NCI-H510A (cell line): ENCODE measurements at regions not wholly inside any gene's neighbourhood (a gene's known extent, or its start where the extent isn't known, plus 50 kb on each side); places are given as distances from the start of the nearest gene placed in this dataset.
"Not testable (repeated sequence)": the region's sequence is repeated elsewhere in the genome, so short reads cannot be mapped to it uniquely, and the experiment has no call there.

Source experiments
- DNase-seq: peaks from one replicate; lab custom pipeline; 2025; lab: John Stamatoyannopoulos, UW

DNA sequence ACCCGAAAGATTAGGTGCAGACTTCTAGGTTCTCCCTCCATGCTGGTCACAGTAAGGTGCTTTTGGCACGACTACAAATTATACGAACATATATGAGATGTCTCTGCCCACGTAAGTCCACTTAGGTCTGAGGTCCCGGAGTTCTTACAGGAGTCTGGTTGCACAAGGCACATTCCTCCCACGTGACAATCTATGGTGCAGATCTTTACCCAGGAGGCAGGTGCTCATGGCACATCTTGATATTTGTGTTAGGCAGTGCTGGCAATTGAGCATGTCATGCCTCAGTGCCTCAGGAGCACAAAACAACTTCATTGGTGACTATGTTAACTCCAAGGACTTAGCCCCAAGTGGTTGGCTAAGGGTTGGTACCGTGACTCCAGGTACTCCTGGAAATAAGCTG lies 92.0 kb upstream of the AMN1 start:
- DNase-seq: peak; percentile 31

GRCh38 chr12:31819427-31819826 lies 90.6 kb upstream of the AMN1 start:
- DNase-seq: no peak

DNA sequence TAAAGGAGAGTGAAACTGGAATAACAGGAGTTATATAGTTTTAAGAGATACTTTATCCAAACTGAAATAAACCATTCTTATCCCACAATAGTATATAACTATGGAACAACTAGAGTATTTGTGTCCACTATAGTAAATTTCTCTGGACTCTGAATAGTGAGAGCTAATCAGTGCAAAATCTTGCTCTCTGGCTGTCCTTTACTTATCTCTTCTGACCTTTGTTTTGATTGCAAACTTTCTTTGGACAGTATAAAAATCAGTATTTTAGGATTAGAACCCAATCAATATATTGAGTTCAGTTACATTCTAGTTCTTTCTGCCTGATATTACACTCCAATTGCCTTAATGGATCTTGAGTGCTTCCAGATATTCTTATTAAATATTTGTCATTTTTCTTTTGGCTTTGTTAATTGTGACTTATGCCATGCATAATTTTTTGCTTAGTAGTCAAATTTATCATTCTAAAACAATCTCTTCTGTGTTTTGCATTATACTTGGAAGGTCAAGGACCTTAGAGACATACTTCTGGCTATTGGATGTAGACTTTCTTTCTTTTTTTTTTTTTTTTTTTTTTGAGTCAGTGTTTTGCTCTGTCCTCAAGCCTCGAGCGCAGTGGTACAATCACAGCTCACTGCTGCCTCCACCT lies 89.9 kb upstream of the AMN1 start:
- DNase-seq: no peak

DNA sequence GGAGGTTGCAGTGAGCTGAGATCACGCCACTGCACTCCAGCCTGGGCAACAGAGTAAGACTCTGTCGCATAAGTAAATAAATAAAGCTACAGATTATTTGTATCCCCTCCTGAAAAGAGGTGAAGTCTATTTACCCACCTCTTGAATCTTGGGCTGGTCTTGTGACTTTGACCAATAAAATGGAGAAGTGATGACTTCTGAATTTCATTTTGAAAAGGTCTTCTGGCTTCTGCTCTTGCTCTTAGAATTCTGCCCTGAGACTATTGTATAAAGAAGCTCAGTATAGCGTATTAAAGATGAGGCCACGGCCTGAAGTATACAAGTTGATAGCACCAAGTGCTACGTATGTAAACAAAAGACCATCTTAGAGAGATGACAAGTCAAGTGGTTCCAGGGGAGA lies 88.3 kb upstream of the AMN1 start:
- DNase-seq: no peak

DNA sequence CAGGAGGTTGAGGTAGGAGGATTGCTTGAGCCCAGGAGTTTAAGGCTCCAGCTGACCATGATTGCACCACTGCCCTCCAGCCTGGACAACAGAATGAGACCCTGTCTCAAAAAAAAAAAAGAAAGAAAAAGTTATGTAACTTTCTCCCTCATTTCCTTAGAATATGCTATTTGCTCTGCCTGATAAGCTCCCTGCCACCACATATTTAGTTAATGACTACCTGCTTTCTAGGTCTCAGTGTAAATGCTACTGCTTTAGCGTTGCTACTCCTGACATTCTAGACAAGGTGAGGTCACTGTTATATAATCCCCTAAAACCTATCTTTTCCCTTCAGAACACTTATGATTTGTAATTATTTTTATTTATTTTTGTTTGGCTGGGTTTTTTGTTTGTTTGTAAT lies 86.3 kb upstream of the AMN1 start:
- DNase-seq: no peak

- no peak for DNase-seq
Observed at GRCh38 chr12:31813305-31813704, 84.5 kb upstream of the AMN1 start.

GRCh38 chr12:31807773-31808097 lies 78.9 kb upstream of the AMN1 start:
- no peak for DNase-seq

DNA sequence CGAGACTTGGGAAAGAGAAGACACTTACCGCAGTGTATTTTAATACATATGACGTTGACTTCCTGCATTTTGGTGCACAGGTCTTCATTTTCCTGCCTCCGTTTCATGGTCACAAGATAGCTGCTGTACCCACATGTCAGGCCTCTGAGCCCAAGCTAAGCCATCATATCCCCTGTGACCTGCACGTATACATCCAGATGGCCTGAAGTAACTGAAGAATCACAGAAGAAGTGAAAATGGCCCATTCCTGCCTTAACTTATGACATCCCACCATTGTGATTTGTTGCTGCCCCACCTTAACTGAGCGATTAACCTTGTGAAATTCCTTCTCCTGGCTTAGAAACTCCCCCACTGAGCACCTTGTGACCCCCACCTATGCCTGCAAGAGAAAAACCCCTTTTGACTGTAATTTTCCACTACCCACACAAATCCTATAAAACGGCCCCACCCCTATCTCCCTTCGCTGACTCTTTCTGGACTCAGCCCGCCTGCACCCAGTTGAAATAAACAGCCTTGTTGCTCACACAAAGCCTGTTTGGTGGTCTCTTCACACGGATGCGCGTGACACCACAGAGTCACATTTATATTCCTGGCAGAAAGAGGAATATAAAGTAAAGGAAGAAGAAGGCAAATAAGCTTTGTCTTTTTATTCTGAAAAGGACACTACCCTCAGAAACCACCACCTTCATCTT lies 78.4 kb upstream of the AMN1 start:
- DNase-seq: not testable (repeated sequence)

DNA sequence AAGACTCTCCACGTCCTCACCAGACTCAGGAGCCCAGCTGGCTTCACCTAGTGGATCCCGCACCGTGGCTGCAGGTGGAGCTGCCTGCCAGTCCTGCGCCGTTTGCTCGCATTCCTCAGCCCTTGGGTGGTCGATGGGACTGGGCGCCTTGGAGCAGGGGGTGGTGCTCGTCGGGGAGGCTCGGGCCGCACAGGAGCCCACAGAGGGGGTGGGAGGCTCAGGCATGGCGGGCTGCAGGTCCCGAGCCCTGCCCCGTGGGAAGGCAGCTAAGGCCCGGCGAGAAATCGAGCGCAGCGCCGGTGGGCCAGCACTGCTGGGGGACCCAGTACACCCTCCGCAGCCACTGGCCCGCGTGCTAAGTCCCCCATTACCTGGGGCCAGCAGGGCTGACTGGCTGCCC lies 76.9 kb upstream of the AMN1 start:
- DNase-seq: not testable (repeated sequence)

- not testable (repeated sequence) for DNase-seq
Observed at GRCh38 chr12:31804707-31805106, 75.9 kb upstream of the AMN1 start.

DNA sequence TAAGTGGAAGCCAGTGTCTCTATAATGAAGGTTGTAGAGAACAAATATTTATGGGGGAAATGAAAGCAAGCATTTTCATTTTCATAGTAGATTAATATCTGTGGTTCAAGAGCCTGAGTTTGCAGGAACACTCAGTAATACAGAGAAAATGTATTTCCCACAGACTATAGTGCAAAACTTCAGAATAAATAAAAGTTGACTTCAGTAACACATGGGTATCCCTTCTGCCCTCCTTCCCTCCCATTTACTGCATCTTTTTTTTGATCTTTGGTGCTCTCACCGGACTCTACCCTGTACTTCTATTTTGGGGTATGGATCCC lies 75.3 kb upstream of the AMN1 start:
- DNase-seq: no peak

GRCh38 chr12:31803306-31804184 lies 74.7 kb upstream of the AMN1 start:
- no peak for DNase-seq

- no peak for DNase-seq
Observed at GRCh38 chr12:31801872-31802271, 73.1 kb upstream of the AMN1 start.

GRCh38 chr12:31797230-31797872 lies 68.5 kb upstream of the AMN1 start:
- DNase-seq: no peak

- DNase-seq: no peak
Observed at GRCh38 chr12:31796270-31796951, 67.6 kb upstream of the AMN1 start.

GRCh38 chr12:31794745-31795144 lies 65.9 kb upstream of the AMN1 start:
- no peak for DNase-seq

GRCh38 chr12:31791265-31791664 lies 62.4 kb upstream of the AMN1 start:
- not testable (repeated sequence) for DNase-seq

- DNase-seq: no peak
Observed at GRCh38 chr12:31790759-31791158, 61.9 kb upstream of the AMN1 start.

GRCh38 chr12:31785318-31785717 lies 56.5 kb upstream of the AMN1 start:
- no peak for DNase-seq

DNA sequence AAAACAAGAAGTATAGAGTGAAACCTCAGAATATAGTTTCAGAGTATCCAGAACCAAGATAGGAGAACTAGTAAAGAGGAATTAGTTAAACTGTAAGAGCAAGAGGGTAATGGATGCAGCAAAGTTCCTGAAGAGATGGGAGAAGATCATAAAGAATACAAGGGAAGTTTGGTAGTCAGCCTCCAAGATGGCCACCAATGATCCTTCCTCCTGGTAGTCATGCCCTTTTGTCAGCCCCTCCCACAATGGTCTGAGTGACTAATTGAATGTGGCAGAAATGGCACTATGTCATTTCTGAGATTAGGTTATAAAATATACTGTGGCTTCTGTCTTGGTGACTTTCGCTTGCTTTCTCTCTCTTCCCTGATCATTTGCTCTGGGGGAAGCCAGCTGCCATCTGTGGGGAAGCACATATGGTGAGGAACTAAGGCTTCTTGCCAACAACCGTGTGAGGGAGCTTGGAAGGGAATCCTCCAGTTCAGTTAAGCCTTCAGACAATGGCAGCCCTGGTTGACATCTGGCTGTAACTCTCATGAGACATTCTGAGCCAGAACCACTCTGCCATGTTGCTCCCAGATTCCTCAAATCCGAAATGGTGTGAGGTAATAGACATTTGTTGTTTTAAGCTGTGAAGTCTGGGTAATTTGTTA lies 55.3 kb upstream of the AMN1 start:
- no peak for DNase-seq

DNA sequence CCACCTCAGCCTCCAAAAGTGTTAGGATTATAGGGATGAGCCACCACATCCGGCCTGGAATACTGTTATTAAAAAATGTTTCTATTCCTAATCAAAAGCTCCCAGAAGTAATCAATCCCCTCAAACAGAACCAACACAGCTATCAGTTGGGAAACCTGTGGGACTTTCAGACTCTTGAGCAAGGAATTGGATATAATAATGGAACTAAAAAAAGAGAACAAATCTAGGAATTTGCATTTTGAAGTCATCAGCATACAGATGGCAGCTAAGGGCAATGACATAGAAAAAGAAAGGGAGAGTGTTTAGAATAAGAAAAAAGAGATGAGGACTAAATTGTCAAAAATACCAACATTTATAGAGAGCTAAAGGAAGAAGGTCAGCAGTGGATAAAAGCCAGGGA lies 54.7 kb upstream of the AMN1 start:
- DNase-seq: no peak
